ENCODE measurements at regions not wholly inside any gene's neighbourhood (a gene's known extent, or its start where the extent isn't known, plus 50 kb on each side); places are given as distances from the start of the nearest gene placed in this dataset.

DNA sequence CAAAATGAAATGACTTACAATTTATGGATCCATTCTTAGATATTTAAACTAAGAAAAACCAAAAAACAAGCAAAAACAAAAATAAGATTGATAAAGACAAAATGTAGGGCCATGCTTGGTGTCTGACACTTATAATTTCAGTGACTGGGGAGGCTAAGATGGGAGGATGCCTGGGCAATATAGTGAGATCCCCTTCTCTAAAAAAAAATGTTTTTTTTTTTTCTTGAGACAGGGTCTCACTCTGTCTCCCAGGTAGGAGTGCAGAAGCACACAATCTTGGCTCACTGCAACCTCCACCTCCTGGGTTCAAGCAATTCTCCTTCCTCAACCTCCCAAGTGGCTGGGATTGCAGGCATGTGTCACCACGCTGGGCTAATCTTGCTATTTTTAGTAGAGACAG, 92.4 kb downstream of the HFE start:
- H3K27ac ChIP-seq (ENCODE audit: low read depth) = no peak overlapping the region
- peaks cover 4% of the 10 kb centered on the region; the same call in 1 of the 2 replicates for H3K4me1 ChIP-seq (ENCODE audit: insufficient read depth)
- no peak for DNase-seq (ENCODE audit: low spot score)

More for the DNA sequence above, 92.4 kb downstream of the HFE start:
- Histone ChIP-seq H3K9me2 (ENCODE audit: insufficient read depth) (no peaks in the 10 kb centered on the region), H4K20me1 (replicated peaks; ENCODE audit: insufficient read depth) (no peaks in the 10 kb centered on the region), H3F3A (replicated peaks; ENCODE audit: low read depth) (peaks cover 3% of the 10 kb centered on the region; the same call in 1 of the 2 replicates), H3K27me3 (ENCODE audit: insufficient read depth) (no peaks in the 10 kb centered on the region), H3K79me2 (replicated peaks; ENCODE audit: insufficient read depth) (no peaks in the 10 kb centered on the region), H3K36me3 (ENCODE audit: insufficient read depth) (no peaks in the 10 kb centered on the region), H3K4me3 (no peak overlapping the region), H2AFZ (no peak overlapping the region), H3K4me2 (no peak overlapping the region)
- H3K27ac Mint-ChIP-seq = no peak overlapping the region
- peaks cover 3% of the 10 kb centered on the region; the same call in 2 of the 3 replicates for H3K9me3 Mint-ChIP-seq
- TF ChIP-seq, protein P1, sequence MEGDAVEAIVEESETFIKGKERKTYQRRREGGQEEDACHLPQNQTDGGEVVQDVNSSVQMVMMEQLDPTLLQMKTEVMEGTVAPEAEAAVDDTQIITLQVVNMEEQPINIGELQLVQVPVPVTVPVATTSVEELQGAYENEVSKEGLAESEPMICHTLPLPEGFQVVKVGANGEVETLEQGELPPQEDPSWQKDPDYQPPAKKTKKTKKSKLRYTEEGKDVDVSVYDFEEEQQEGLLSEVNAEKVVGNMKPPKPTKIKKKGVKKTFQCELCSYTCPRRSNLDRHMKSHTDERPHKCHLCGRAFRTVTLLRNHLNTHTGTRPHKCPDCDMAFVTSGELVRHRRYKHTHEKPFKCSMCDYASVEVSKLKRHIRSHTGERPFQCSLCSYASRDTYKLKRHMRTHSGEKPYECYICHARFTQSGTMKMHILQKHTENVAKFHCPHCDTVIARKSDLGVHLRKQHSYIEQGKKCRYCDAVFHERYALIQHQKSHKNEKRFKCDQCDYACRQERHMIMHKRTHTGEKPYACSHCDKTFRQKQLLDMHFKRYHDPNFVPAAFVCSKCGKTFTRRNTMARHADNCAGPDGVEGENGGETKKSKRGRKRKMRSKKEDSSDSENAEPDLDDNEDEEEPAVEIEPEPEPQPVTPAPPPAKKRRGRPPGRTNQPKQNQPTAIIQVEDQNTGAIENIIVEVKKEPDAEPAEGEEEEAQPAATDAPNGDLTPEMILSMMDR (conservative IDR thresholded peaks at IDR 0.05; ENCODE audit: low read depth in 2 of 2) = no peak
- TF ChIP-seq JUNB (IDR thresholded peaks at IDR 0.05; ENCODE audit: unreplicated experiment) (no peak), EZH2phosphoT487 (IDR thresholded peaks at IDR 0.05; ENCODE audit: unreplicated experiment) (no peak), STAT1 (IDR thresholded peaks at IDR 0.05; ENCODE audit: unreplicated experiment) (no peak), POLR2AphosphoS5 (IDR thresholded peaks at IDR 0.05; ENCODE audit: low read depth) (no peak), ZNF114 (CRISPR knock-in tag; IDR thresholded peaks at IDR 0.05) (no peak), EZH2 (IDR thresholded peaks at IDR 0.05; ENCODE audit: low read depth, unreplicated experiment) (no peak), NANOG (IDR thresholded peaks at IDR 0.05; ENCODE audit: borderline replicate concordance) (no peak), CREB1 (CRISPR knock-in tag; IDR thresholded peaks at IDR 0.05; ENCODE audit: low read depth) (no peak), ZNF331 (CRISPR knock-in tag; IDR thresholded peaks at IDR 0.05; ENCODE audit: low read depth) (no peak)
- TF ChIP-seq, protein P2, sequence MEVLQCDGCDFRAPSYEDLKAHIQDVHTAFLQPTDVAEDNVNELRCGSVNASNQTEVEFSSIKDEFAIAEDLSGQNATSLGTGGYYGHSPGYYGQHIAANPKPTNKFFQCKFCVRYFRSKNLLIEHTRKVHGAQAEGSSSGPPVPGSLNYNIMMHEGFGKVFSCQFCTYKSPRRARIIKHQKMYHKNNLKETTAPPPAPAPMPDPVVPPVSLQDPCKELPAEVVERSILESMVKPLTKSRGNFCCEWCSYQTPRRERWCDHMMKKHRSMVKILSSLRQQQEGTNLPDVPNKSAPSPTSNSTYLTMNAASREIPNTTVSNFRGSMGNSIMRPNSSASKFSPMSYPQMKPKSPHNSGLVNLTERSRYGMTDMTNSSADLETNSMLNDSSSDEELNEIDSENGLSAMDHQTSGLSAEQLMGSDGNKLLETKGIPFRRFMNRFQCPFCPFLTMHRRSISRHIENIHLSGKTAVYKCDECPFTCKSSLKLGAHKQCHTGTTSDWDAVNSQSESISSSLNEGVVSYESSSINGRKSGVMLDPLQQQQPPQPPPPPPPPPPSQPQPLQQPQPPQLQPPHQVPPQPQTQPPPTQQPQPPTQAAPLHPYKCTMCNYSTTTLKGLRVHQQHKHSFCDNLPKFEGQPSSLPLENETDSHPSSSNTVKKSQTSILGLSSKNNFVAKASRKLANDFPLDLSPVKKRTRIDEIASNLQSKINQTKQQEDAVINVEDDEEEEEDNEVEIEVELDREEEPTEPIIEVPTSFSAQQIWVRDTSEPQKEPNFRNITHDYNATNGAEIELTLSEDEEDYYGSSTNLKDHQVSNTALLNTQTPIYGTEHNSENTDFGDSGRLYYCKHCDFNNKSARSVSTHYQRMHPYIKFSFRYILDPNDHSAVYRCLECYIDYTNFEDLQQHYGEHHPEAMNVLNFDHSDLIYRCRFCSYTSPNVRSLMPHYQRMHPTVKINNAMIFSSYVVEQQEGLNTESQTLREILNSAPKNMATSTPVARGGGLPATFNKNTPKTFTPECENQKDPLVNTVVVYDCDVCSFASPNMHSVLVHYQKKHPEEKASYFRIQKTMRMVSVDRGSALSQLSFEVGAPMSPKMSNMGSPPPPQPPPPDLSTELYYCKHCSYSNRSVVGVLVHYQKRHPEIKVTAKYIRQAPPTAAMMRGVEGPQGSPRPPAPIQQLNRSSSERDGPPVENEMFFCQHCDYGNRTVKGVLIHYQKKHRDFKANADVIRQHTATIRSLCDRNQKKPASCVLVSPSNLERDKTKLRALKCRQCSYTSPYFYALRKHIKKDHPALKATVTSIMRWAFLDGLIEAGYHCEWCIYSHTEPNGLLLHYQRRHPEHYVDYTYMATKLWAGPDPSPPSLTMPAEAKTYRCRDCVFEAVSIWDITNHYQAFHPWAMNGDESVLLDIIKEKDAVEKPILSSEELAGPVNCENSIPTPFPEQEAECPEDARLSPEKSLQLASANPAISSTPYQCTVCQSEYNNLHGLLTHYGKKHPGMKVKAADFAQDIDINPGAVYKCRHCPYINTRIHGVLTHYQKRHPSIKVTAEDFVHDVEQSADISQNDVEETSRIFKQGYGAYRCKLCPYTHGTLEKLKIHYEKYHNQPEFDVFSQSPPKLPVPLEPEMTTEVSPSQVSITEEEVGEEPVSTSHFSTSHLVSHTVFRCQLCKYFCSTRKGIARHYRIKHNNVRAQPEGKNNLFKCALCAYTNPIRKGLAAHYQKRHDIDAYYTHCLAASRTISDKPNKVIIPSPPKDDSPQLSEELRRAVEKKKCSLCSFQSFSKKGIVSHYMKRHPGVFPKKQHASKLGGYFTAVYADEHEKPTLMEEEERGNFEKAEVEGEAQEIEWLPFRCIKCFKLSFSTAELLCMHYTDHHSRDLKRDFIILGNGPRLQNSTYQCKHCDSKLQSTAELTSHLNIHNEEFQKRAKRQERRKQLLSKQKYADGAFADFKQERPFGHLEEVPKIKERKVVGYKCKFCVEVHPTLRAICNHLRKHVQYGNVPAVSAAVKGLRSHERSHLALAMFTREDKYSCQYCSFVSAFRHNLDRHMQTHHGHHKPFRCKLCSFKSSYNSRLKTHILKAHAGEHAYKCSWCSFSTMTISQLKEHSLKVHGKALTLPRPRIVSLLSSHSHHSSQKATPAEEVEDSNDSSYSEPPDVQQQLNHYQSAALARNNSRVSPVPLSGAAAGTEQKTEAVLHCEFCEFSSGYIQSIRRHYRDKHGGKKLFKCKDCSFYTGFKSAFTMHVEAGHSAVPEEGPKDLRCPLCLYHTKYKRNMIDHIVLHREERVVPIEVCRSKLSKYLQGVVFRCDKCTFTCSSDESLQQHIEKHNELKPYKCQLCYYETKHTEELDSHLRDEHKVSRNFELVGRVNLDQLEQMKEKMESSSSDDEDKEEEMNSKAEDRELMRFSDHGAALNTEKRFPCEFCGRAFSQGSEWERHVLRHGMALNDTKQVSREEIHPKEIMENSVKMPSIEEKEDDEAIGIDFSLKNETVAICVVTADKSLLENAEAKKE (CRISPR knock-in tag; IDR thresholded peaks at IDR 0.05) = no peak
- TF ChIP-seq, protein P3, sequence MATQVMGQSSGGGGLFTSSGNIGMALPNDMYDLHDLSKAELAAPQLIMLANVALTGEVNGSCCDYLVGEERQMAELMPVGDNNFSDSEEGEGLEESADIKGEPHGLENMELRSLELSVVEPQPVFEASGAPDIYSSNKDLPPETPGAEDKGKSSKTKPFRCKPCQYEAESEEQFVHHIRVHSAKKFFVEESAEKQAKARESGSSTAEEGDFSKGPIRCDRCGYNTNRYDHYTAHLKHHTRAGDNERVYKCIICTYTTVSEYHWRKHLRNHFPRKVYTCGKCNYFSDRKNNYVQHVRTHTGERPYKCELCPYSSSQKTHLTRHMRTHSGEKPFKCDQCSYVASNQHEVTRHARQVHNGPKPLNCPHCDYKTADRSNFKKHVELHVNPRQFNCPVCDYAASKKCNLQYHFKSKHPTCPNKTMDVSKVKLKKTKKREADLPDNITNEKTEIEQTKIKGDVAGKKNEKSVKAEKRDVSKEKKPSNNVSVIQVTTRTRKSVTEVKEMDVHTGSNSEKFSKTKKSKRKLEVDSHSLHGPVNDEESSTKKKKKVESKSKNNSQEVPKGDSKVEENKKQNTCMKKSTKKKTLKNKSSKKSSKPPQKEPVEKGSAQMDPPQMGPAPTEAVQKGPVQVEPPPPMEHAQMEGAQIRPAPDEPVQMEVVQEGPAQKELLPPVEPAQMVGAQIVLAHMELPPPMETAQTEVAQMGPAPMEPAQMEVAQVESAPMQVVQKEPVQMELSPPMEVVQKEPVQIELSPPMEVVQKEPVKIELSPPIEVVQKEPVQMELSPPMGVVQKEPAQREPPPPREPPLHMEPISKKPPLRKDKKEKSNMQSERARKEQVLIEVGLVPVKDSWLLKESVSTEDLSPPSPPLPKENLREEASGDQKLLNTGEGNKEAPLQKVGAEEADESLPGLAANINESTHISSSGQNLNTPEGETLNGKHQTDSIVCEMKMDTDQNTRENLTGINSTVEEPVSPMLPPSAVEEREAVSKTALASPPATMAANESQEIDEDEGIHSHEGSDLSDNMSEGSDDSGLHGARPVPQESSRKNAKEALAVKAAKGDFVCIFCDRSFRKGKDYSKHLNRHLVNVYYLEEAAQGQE (IDR thresholded peaks at IDR 0.05; ENCODE audit: unreplicated experiment) = no peak
- TF ChIP-seq, protein P4, sequence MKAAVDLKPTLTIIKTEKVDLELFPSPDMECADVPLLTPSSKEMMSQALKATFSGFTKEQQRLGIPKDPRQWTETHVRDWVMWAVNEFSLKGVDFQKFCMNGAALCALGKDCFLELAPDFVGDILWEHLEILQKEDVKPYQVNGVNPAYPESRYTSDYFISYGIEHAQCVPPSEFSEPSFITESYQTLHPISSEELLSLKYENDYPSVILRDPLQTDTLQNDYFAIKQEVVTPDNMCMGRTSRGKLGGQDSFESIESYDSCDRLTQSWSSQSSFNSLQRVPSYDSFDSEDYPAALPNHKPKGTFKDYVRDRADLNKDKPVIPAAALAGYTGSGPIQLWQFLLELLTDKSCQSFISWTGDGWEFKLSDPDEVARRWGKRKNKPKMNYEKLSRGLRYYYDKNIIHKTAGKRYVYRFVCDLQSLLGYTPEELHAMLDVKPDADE (IDR thresholded peaks at IDR 0.05) = no peak
- peaks cover 19% of the 10 kb centered on the region for H3K4me1 Mint-ChIP-seq
- H3K36me3 Mint-ChIP-seq (ENCODE audit: low read depth) = no peaks in the 10 kb centered on the region
- no peak for ATAC-seq
- H3K27me3 Mint-ChIP-seq (ENCODE audit: insufficient read depth, low read depth, poor library complexity) = peaks cover 12% of the 10 kb centered on the region
- no peak overlapping the region; the same call in 2 of the 3 replicates for H3K4me3 Mint-ChIP-seq
